ENCODE measurements at regions not wholly inside any gene's neighbourhood (a gene's known extent, or its start where the extent isn't known, plus 50 kb on each side); places are given as distances from the start of the nearest gene placed in this dataset.

DNA sequence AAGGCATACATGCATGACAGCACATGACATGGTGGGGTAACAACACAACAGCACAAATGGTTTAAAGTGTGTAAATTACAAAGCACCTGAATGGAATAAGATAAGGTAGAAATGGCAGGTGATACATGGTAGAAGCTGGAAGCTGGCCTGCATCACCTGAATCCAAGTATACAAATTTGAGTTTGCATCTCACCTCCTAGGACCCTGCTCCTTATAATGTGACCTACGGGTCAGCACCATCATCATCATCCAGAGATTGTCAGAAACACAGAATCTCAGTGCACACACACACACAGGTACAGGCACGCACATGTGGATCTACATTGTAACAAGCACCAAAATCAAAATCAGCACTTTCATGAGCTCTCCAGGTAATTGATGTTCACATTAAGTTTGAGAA is 1048.2 kb upstream of the AUTS2 start:
- TF ChIP-seq, protein P1, sequence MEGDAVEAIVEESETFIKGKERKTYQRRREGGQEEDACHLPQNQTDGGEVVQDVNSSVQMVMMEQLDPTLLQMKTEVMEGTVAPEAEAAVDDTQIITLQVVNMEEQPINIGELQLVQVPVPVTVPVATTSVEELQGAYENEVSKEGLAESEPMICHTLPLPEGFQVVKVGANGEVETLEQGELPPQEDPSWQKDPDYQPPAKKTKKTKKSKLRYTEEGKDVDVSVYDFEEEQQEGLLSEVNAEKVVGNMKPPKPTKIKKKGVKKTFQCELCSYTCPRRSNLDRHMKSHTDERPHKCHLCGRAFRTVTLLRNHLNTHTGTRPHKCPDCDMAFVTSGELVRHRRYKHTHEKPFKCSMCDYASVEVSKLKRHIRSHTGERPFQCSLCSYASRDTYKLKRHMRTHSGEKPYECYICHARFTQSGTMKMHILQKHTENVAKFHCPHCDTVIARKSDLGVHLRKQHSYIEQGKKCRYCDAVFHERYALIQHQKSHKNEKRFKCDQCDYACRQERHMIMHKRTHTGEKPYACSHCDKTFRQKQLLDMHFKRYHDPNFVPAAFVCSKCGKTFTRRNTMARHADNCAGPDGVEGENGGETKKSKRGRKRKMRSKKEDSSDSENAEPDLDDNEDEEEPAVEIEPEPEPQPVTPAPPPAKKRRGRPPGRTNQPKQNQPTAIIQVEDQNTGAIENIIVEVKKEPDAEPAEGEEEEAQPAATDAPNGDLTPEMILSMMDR (IDR thresholded peaks at IDR 0.05 in 4 of 5, conservative IDR thresholded peaks at IDR 0.05 in 1 of 5): no peak
- TF ChIP-seq POLR2A (IDR thresholded peaks at IDR 0.05): no peak

Measured in gastrocnemius medialis (tissue), 4 donors.